Activated T-helper 9 cell treated with anti-CD3 and anti-CD28 coated beads, Interleukin-2, amount 50 U/mL, for 16 hours (primary cell): ENCODE measurements at regions not wholly inside any gene's neighbourhood (a gene's known extent, or its start where the extent isn't known, plus 50 kb on each side); places are given as distances from the start of the nearest gene placed in this dataset.

Experiments used
- DNase-seq: peaks from one replicate; pipeline ENCODE4 v3.0.0-alpha.2; 2020; ENCODE audit warnings: low read depth

DNA sequence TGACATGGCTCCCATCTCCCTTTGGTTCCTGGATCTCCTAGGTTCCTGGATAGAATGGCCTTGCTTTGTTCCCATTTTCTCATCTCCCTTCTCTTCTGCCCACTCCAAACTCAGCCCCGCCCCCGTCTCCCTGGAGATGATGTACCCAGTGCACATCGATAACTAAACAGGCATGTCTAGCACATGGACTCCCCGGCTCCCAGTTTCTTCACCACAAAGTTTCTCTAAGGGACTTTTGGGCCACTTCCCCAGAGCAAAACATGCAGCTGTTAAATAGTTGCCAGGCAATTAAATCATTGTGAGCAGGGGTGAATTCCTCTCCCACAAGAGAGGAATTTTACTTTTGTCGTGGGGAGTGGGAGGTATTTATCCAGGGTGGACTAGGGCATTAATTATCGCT is 259.0 kb downstream of the GADD45G start:
- no peak for DNase-seq

- DNase-seq: no peak
Measured at GRCh38 chr9:89864257-89864656, 259.4 kb downstream of the GADD45G start.

- DNase-seq: no peak
Measured at GRCh38 chr9:89864731-89865130, 259.9 kb downstream of the GADD45G start.

GRCh38 chr9:89865357-89865756 is 260.5 kb downstream of the GADD45G start:
- no peak for DNase-seq

DNA sequence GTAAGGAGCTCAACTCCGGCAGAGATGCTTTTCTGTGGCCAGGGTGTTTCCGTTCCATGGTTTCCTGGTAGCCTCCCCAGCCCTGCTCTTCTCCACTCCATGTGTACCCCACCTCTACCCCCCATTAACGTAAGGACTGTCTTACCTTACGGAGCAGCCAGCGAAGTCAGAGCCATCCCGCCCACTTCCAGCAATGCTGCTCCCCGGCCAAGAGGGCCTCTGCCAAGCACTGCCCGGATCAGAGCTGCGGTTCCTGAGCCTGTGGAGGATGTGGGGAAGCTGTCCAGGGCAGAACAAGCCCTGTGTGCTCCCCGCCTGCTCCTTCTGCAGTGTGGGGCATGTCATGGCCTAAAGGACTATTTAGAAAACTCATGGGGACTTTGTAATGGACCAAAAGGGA is 261.2 kb downstream of the GADD45G start:
- no peak for DNase-seq

DNA sequence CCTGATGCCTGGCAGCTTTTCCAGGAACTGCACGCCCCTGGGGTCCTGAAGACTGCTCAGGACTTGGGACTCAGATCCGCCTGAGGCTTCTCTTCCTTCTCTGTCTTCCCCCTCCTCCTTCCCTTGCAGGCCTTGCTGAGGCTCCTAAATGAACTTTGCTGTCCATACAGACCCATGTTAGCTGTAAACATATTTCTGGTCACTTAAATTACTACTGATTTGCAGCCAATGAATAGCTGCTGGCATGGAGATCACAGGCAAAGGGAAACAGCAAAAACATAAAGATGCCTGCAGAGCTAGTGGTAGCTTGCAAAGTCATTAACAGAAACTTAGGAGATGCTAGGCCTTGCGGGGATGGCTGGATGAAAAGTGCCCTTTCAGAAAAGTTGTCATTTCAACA is 261.9 kb downstream of the GADD45G start:
- no peak for DNase-seq

DNA sequence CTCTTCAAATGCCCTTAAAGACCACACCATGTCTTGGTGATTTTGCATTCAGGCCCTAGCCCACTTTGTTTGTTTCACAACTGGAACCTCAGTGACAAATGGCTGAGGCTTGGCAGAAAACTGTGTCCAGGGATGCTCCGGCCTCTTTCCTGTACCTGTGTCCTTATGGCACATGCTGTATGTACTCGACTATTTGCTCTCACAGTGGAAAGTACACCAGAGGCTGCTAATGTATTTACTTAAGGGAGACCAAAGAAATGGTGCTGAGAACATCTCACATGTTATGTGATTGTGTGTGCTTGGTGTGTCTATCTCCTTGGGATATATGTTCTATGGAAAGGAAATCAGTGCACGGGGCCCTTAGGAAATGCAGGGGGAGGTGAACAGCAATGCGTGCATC is 263.3 kb downstream of the GADD45G start:
- DNase-seq: no peak

- DNase-seq: no peak
Measured at GRCh38 chr9:89869793-89870580, 265.2 kb downstream of the GADD45G start.

DNA sequence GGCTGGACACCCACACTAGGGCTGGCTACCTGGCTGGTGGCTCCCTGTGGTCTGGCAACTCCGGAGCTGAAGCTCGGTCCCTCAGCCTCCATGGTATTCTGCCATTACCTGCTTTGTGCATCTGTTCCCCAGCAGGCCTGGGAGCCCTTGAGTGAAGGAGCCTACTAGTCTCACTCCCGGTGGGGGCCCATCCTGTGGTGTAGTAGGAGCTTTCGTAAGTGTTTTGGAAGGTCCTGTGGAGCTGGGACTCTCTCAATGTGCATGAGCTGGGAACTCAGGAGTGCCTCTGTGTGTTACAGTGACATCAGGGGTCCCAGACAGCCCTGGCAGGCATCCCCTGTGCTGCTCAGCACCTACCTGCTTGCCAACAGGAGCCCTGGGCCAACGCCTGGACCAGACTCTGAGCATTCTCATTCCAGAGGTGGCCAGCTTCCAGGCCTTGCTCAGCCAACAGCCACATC is 267.1 kb downstream of the GADD45G start:
- no peak for DNase-seq

GRCh38 chr9:89872426-89872912 is 267.7 kb downstream of the GADD45G start:
- DNase-seq: no peak

DNA sequence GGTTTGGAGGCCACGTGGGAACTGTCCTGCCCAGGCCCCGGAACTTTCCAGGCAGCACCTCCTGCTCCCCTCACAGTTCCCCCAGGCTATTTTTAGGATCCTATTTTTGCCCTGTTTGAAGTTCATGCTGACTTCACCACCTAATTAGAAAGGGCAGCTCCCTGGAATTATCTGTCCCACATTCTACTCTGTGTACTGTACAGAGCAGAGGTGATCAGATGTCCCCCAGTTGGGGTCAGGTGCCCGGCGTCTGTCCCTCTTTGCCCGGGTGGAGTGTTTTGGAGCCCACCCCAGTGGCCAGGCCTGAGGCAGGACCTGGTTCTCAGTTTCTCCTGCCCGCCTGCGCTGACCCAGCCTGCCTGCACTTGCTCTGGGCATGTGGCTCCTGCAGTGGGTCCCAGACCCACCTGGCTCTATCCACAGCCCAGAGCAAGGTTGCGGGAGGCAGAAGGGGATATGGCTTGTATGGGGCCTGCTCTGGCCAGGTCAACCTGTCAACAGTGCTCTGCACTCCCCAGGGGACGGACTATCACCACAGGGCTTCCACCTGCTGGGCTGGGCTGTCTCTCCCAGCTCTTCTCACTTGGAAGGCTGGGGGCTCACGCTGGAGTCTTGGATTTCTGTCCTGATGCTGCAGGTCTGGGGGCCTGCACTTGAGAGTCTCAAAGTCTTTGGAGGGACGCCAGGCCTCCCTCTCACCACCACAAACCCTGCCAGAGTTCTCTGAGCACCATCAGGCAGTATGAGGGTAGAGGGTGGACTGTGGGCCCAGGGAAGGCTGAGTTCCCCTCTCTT is 268.3 kb downstream of the GADD45G start:
- DNase-seq: no peak

DNA sequence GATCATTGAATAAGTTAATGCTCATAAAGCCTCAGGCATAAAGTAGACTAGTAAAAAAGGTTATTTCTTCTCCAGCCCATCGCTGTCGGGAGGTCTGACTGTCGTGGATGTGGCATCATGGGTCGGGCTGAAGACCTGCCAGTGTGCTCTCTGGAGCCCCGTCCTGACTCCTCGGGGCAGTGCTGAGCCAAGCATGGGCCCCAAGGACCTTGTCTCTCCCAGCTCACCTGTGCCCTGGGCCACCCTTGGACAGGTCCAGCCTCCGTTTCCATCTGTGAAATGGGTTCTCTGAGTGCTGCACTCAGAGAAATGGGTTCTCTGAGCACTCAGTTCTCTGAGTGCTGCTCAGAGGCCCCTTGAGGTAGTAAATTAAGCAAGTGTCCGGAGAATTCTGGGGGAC is 269.0 kb downstream of the GADD45G start:
- no peak for DNase-seq

DNA sequence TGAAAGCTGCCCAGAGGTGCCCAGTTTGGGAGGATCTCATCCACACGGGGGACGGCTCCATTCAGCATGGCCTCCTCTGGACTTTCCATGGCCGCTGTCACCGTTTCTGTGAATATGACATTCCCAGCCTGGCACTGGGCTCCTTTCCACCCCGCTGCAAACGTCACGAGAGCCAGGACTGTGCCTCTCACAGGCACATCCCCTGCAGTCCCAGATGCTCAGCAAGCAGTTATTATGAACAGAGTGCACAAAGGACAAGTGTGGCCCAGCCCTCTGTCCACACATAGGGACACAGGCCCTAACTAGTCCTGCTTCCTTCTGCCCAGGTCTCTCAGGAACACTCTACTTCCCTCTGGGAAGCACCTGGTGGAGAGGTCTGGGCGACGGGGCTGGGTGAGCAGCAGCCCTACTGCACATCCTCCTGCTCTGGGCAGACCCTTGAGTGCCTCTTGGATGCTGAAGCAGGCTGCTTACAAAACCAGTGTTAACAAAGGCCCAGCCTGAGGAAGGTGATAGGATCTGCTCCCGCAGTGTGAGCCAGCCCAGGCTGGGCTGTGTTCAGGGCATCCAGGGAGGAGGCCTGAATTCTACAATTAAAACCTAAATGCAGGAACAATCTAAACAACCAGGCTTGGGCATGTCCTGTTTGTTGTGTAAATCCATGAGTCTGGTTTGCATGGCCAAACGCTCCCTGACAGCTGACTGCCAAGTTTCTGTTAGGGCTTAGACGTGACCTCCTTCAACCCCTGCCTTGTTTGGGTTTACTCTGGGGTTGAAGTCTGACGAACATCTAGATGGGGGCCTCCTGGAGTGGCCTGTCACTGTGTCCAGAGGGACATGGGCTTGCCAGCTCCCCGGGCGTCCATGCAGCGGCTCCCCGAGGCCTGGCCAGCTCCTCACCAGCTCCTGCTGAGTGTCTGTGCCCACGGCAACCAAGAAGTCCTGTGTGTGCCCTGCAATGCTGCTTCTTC is 269.8 kb downstream of the GADD45G start:
- no peak for DNase-seq

DNA sequence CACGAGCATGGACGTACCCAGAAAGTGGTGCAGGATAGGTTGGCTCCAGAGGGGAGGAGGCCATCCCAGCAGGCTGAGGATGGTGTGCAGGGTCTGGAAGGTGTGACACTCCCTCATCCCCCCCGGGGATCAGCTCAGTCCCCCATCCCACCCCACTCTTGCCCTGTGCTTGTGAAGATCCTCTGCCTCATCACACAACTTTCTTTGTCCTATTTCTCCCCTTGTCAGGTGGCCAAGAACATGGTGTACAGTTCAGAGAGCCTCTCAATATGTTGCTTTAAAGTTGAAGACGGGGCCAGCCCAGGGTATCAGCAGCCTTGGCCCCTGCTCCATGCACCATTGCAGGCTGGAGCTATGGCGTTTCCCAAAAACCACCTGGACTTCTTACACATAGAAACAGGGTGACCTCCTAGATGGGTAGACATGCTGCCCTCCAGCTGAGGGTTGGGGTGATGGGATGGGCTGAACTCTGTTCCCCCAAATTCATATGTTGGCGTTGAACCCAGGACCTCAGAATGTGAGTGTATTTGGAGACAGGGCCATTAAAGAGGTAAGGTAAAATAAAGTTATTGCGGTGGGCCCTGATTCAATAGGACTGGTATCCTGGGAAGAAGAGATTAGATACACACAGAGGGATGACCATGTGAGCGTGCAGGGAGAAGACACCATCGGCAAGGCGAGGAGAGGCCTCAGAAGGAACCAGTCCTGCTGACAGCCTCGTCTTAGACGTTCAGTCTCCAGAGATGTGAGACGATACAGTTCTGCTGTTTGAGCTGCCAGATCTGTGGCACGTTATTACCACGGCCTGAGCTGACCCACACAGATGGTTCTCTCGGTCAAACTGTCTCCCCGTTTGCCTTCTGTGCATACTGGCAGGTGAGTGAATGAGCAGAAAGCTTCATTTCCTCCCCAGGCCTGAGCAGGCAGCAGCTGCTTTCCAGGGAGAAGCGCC is 272.5 kb downstream of the GADD45G start:
- no peak for DNase-seq

GRCh38 chr9:89878003-89878411 is 273.2 kb downstream of the GADD45G start:
- no peak for DNase-seq

GRCh38 chr9:89878687-89879086 is 273.9 kb downstream of the GADD45G start:
- DNase-seq: no peak

GRCh38 chr9:89879276-89879675 is 274.5 kb downstream of the GADD45G start:
- no peak for DNase-seq

DNA sequence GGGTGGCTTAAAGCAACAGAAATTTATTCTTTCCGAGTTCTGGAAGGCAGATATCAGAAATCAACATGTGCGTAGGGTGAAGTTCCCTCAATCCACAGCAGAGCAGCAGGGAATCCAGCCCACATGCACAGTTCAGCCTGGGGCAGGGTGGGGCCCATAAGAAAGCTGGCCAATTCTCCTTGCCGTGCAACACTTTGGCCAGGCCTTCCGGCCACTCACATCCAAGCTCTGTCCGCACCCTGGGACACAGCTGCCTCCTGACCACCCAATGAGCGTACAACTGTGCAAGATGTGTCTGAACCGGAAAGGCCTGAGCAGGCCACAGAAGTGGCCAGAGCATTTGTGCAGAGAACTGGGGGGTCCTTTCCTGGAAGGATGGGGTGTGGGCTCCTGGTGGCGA is 274.9 kb downstream of the GADD45G start:
- no peak for DNase-seq

- no peak for DNase-seq
Measured at GRCh38 chr9:89880161-89880560, 275.3 kb downstream of the GADD45G start.

GRCh38 chr9:89880721-89881120 is 275.9 kb downstream of the GADD45G start:
- no peak for DNase-seq

DNA sequence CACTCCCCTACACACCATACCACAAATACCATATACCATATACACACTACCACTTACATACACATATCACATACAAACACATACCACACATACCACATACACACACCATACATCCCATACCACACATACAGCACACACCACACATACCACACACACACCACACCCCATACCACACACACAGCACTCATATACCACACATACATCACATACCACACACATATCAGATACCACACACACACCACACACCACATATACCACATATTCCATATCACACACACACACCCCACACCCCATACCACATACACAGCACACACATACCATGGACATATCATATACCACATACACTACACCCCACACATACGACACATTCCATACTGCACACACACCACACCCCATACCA is 276.6 kb downstream of the GADD45G start:
- DNase-seq: no peak
